ENCODE measurements at regions not wholly inside any gene's neighbourhood (a gene's known extent, or its start where the extent isn't known, plus 50 kb on each side); places are given as distances from the start of the nearest gene placed in this dataset.
"Not testable (repeated sequence)": the region's sequence is repeated elsewhere in the genome, so short reads cannot be mapped to it uniquely, and the experiment has no call there.

DNA sequence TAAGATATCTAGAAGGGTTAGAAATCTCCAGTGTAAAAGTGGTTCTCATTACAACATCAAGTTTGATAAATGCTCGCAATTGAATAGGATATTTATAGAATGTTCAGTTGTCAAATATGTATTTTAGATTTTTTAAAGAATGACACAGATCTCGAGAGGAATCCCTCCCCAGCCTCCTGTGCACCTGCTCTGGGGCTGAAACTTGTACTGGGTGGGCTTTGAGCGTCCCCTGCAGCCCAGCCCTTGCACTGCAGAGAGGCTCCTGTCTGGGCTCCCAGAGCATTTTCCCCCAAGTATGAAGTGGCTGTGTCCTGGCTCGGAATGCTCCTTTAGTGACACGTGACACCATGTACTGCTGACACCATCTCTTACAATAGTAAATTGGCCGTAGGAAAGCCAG, 499.6 kb downstream of the TMEM121 start:
- DNase-seq: no peak

DNA sequence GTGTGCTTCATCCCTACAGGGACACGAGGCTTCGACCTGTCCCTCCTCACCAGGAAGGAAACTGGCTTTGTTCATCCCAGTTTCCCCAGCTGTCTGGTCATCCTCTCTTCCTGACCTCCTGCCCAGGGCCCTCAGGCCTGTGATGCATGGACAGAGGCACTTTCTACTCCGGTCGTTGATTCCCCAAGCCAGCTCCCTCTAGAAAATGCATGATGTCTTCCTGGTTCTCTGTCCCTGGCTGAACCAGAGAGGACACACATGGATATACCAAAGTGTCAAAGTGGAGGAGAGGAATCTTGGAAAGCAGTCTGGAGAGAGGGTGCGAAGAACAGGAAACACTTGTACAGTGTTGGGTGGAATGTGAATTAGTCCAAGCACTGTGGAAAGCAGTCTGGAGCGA, 501.4 kb downstream of the TMEM121 start:
- not testable (repeated sequence) for DNase-seq

DNA sequence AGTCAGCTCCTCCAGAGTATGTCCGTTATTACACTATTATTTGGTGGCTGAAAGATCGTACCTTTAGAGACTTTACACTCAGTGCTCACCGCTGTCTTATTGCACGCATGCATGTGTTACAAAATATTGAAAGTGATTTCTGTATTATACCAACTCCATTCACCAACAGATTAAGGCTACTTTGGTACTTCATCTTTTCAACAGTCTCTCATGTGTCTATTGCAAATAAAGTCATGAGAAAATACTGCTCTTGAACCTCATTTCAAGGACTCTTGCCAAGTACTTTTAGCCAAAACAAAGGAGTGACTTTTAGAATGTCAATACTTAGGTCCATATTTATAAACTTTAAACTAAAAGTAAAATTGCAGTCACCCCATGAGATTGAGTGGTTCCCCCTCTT, 503.6 kb downstream of the TMEM121 start:
- DNase-seq: no peak

DNA sequence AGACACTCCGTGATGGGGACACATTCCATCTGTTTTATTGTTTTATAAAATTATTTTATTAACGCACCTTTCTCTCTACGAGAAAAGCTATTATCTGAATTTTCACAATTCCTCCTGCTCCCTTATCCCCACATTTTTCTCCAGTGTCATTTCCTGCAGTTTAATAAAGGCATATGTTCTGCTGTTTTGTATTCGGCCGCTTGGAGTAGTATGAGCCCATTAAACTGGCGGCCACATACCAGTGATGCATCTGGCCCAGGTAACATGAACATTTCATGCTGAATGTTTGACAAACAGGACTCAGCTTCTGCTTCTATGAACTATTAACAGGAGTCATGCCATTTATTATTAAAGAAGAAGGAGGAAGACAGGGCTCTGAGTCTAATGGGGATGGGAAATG, 511.0 kb downstream of the TMEM121 start:
- DNase-seq: no peak

DNA sequence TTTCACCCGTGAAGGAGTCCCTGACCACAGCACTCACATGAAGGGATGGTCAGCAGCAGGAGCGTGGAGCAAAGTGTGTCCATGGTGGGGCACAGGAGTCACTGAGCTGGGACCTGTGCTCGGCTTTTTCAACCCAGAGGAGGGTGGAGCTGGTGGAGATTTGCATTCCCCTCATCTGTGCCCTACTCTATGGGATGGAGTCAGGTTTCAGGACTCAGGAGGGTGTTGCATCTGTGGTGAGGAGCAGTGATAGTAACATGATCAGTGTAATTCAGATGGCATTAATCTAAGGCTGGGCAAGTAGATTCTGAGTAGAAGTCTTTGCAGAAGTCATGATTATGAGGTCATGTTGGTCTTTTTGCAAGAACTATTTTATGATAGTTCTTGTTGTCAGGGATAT, 511.9 kb downstream of the TMEM121 start:
- no peak for DNase-seq

DNA sequence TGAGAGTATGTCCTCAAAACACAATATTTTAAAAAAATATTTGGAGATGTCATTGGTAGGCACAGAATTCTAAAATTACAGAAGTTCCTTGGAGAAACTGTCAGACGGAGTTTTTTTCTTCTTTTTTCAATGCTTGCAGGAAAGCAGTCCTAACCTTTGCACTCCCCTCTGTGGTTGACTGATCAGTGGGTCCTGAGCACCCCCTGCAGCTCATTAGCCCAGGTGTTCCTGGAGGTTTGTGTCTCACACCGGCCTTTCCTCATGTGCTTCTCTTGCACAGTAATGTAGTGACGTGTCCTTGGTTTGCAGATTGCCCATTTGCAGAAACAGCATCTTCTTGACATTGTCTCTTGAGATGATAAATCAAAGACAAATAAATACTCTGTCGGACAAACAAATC, 513.0 kb downstream of the TMEM121 start:
- no peak for DNase-seq

DNA sequence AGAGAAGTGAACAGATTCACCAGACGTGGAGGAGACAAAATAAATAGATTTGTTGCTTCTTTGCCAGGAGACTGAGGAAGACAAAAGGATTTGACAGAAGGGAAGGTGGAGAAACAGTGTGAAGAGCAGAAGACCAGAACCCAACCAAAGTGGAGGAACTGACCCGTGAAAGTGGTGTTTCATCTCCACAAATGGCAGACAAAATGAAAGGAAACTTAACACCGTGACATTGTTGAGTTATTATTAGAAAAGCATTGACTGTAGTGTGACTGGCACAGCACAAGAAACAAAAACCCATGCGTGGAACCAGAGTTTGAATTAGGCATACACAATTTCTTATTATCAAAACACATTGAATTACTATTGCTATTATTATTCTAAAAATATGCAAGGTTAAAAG, 518.1 kb downstream of the TMEM121 start:
- no peak for DNase-seq

DNA sequence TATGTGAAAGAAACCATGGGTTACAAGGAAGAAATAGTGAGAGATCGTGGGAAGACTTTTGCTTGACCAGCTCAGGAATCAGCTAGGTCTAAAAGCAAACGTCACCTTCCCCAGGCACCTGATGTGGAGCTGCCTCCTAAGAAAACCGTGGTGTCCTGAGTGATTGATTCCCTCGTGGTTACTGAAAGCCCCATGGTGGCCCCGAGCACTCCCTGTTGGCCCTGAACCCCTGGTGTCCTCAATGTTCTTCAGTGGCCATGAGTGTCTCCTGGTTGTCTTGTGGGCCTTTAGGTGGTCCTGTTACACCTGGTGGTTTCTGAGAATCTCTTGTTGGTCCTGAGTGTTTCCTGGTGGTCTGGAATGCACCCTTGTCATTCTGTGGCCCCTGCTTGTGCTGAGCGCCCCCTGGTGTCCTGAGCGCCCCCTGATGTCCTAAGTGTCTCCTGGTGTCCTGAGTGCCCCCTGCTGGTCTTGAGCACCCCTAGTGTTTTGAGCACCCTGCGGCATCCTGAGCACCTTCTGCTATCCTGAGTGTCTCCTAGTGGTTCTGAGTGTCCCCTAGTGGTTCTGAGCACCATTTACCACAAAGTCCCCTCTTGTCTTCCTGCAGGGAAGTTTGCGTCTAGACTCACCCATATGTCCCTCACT, 518.7 kb downstream of the TMEM121 start:
- no peak for DNase-seq

DNA sequence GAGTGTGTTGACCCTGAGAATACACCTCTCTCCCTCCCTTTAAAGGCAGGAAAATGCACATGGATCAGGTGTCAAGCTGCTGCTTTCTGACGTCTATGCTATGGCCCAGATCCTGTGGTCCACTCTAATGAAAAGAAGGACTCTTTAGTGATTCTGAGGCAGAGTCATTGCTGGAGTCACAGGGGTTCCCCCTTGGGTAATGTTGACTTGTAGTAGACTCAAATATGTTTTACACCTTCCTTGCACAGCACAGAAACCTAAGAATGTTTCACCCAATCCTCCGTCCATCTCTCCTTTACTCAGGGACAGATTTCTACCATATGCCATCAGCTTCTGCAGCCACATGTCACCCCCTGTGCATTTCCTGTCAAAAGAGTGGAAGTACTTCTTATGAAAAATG, 525.4 kb downstream of the TMEM121 start:
- no peak for DNase-seq

DNA sequence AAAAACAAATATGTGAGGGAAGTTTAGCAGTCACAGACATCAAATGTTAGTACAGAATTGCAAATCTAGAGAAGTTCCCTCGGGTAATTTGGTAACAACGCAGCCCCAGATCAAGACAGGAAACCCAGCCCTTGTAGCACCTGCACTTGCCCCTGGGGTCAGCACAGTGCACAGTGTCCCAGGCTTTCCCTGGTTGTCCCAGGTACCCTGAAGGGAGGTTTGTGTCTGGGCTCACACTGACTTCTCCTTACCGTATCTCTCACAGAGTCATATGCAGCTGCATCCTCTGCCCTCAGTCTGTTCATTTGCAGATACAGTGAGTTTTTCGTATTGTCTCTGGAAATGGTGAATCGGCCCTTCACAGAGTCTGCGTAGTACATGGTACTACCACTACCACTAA, 528.9 kb downstream of the TMEM121 start:
- no peak for DNase-seq

DNA sequence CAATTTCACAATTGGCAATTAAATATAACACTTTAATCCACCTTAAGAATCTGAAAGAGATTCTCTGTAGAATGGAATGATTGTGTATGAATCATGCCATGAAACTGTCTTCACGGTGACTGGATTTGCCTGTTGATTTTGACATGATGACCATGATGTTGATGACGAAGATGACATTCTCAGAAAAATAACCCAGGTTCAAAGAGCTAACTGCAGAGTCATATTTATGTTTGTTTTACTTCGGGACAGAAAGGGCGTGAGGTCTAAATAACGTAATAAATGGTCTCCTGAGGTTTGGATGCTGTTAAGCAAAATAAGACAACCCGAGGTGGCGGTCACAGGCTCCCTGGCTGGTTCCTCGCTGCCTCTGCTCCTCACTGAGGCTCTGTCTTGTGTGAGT, 532.0 kb downstream of the TMEM121 start:
- DNase-seq: no peak

DNA sequence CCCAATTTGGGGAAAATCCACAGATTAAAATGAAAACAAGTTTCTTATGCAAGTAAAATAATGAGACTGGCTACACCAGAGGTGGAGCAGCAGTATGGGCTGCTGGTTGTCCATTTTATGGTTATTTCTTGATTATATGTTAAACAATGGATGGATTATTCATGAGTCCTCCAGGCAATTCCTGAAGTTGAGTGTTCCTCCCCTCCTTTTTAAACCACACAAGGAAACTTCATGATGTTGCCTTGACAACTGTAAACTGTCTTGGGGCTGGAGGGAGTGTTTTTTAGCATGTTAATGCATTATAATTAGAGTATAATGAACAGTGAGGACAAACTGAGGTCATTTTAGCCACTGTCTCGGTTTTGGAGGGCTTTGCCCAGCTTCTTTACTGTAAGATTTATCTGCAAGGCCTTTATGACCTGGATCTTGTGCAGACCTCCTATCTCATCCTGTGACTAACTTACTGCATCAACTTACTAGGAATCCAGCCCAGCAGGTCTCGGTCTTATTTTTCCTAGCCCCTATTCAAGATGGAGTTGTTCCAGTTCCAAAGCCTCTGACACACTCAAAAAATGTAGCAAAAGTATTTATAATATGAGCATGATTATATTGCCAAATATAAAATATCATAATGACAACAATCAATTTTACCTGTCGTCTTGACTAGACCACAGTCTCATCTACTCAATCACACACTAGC, 534.0 kb downstream of the TMEM121 start:
- no peak for DNase-seq

DNA sequence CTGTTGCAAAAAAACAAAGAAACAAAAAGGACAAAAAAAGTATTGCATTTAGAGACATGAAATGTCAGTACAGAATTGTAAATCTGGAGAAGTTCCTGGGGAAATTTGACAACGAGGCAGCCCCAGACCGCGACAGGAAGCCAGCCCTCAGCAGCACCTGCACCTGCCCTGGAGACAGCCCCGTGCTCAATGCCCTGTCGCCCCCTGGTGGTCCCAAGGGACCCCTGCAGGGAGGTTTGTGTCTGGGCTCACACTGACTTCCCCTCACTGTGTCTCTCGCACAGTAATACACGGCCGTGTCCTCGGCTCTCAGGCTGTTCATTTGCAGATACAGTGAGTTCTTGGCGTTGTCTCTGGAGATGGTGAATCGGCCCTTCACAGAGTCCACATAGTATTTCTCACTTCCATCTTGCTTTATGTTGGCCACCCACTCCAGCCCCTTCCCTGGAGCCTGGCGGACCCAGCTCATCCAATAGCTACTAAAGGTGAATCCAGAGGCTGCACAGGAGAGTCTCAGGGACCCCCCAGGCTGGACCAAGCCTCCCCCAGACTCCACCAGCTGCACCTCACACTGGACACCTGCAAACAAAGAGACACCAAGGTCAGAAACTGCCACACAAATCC, 535.6 kb downstream of the TMEM121 start:
- not testable (repeated sequence) for DNase-seq

DNA sequence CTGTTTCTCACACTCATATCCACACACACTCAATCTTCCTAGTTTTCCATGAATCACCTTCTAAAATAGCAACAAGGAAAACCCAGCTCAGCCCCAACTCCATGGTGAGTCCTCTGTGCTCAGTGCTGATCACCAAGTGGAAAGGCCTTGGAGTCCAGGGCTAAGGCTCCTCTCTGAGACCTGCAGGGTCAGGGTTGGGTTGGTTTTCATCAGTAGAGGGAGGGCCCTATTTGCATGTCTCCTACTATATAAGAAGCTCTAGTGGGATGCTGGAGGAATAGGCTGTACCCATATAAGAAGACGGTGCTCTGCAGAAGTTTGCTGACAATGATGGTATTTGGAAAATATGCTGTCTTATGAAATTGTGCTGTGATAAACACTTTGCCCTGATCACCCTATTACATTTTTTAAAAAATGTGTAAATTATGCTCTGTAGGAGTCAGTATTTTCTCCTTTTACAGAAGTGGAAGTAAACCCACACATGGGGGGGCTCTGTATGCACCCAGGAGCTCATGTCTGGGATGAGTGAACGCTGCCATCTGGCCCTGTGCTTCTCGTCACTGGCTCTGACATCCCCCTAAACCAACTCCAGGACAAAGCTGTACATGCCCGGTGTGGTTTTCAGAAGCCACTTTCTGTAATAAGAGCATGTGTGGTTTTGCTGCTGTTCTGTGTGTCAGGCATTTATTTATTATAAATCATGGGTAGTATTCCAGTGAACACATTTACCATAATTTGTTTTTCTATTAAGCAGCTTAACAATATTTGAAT, 536.3 kb downstream of the TMEM121 start:
- no peak for DNase-seq

DNA sequence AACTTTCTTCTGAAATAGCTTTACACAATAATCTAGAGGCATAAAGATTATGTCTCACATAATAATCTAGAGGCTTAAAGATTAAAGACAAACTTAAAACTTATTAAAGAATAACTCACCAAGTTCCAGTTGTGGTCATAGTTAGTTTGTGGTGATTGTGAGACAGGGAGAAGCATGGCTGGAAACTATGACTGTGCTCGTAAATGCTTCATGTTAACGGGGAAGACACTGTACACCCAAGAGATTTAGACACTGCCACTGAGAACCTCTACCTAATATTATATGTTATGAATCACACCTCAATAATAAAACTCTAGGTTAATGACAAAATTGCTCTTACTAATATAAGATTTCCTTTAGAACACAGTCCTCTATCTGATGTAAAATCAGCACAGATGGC, 541.6 kb downstream of the TMEM121 start:
- no peak for DNase-seq

DNA sequence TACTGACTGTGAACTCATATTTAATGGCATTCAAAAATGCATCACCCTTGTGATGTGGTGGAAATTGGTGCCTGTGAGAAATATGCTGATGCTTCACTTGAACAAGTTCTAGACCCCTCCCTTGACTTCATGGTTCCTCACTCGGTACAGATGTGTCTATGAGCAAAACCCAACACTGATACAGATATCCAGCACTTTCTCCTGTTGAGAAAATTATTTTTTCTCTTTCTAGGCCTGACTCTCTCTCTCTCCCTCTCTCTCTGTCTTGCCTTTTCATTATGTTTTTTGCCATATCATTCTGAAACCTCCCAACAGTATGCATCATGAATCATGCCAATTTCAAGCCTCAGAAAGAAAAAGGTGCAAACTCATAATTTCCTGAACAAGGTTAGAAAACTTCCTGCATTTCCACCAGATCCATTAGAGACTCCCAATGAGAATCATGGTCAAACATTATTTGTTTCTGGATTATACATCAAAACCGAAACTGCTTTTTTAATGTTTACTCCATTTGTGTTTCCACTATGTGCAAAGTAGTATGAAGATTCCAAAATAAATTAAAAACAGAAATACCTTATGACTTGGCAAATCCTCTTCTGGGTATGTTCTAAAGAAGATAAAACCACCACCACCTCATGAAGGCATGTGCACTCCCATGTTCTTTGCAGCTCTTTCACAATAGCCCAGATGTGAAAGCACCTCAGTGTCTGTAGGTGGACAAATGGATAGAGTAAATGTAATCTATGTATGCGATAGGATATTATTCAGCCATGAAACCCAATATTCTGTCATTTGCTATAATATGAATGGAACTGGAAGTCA, 543.6 kb downstream of the TMEM121 start:
- DNase-seq: no peak

DNA sequence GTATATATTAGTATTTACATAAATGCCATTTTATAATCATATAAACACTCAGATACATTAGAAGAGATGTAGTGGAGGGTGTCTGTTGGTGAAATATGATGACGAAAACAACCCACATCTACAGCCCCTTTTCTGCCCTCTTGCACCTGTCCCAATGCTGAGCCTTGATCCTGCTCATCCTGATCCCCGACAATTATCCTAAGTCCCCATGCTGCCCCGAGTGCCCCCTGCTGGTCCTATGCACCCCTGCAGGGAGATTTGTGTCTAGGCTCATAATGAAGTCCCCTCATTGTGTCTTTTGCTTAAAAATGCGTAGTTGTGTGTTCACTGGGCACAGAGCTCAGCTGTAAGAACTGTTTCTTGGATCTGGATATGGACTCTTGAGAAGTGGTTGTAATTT, 554.5 kb downstream of the TMEM121 start:
- DNase-seq: no peak

DNA sequence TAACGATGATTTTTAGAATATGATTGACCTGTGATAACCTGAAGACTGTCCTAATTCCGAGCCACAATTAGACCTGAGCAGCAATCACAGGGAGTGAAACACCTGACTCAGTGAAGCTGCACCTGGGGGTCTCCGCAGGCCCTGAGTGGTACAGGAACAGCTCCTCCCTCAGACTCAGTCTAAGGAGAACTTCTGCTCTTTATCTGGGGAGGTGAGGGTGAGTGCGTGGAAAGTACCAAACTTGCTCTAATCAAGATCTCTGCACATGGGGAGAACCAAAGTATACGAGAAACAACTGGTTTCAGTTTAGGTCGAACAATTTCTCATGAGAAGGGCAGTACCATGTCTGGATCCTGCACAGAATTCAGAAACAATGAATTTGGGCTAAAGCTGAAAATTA, 555.3 kb downstream of the TMEM121 start:
- DNase-seq: not testable (repeated sequence)

DNA sequence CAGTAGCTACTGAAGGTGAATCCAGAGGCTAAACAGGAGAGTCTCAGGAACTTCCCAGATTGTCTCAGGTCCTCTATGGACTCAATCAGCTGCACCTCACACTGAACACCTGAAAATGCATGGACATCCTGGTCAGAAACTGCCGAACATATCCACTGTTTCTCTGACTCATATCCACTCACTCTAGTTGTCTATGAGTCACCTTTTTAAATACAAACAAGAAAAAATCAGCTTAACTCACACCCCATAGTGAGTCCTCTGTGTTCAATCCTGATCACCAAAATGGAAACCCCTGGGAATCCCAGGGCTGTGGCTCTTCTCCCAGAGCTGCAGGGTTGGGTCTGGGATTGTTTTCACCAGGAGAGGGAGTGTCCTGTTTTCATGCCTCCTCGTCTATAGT, 556.7 kb downstream of the TMEM121 start:
- no peak for DNase-seq

DNA sequence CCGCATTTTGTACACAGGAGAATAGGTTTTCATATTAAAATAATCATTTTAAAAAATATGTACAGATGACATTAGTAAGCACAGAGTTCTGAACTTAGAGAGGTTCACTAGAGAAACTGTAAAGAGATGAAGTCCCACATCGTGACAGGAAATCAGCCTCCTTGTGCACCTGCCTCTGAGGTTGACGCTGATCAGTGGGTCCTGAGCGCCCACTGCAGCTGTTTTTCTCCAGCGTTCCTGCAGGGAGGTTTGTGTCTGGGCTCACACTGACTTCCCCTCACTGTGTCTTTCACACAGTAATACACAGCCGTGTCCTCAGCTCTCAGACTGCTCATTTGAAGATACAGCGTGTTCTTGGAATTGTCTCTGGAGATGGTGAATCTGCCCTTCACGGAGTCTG, 561.5 kb downstream of the TMEM121 start:
- no peak for DNase-seq

DNA sequence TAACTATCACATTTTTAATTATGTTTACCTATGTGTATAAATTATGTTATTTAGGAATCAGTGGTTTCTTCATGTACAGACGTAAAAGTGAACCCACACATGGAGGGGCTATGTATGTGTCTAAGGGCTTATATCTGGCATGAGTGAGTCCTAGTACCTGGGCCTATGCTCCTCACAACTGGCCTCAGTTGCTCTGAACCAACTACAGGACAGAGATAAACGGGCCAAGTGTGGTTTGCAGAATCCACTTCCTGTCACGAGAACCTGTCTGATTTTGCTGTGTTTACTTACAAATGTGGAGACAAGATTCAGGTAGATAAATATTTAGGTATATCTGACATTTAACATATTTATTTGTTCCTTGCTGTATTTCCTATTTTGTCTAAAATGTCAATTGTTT, 562.5 kb downstream of the TMEM121 start:
- not testable (repeated sequence) for DNase-seq

DNA sequence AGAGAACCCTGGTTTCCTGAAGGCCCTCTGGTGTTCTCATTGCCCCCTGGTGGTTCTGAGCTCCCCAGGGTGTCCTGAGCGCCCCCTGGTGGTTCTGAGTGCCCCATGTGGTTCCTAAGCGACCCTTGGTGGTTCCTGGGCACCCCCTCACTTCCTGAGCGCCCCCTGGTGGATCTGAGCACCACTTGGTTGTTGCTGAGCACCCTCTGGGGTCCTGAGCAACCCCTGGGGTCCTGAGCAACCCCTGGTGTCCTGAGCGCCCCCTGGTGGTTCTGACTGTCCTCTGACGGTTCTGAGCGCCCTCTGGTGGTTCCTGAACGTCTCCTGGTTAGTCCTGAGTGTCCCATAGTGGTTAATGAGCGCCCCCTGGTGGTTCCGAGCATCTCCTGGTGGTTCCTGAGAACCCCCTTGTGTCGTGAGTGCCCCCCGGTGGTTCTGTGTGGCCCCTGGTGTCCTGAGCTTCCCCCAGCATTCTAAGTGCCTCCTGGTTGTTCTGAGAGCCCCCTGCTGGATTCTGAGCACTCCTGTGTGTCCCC, 568.3 kb downstream of the TMEM121 start:
- DNase-seq: no peak

DNA sequence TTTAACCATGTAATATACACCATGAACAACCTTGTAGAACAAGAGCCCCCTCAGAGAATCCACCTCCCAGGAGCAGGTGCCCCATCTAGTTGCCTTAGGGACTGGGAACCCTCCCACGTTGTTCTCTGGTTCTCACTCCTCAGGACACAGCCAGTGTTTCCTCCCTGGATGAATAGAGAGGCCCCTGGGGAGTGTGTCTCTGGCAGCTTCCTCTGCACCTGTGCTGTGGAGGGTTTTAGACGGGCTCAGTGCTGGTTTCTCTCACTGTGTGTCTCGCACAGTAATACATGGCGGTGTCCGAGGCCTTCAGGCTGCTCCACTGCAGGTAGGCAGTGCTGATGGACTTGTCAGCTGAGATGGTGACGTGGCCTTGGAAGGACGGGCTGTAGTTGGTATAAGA, 581.3 kb downstream of the TMEM121 start:
- DNase-seq: no peak

Data from NCI-H774 (cell line).